MV-4-11 (cell line): ENCODE measurements at regions not wholly inside any gene's neighbourhood (a gene's known extent, or its start where the extent isn't known, plus 50 kb on each side); places are given as distances from the start of the nearest gene placed in this dataset.

ENCODE experiments used
- DNase-seq: peaks from one replicate; lab custom pipeline; 2025; lab: John Stamatoyannopoulos, UW

DNA sequence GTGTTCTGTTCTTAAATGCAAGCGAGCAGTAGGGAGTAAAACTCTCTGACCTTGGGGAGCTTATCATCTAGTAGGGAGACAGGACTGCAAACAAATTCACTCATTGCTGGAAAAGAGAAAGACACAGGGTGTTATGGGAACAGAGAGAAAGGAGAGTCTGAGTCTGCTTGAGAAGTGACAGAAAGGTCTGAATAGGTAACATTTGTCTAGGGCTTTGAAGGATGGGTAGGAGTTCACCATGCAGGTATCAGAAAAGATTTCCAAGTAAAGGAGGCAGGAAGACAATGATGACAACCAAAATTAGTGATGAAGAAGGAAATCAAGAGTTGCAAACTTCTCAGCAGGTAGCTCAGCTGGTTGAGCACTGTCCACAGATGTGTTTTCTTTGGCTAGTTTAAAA lies 93.6 kb upstream of the GPR139 start:
- DNase-seq: no peak

DNA sequence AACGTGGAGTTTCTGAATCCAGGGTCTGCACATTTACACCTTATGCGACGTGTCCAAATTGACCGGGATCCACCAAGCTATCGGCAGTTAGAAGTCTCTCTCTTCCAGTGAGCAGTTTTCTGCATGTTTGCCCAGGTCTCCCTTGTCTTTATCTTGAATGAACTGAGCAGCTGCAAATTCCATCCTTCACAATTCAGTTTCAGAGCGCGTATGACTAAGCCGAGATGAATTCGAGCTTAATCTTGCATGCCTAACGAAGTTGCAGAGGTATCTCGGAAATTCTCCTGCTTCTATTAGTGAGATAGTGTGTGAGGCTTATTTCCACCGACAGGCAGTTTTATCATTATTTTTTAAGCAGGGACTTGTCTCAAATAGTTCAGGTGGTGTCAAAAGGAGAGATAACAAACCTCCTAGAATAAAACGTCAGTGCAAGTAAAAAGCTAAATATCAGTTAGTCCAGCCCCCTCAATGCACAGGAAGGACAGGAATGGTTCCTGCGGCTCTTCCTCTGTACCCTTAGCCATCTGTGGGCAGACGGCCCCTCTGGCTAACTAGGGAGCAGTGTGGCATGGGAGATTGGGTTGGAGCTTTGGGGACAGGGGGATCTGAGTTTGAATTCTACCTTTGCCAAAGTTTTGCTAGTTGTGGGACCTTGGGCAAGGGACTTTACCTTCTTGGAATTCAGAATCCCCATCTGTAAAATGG lies 93.0 kb upstream of the GPR139 start:
- DNase-seq: no peak

DNA sequence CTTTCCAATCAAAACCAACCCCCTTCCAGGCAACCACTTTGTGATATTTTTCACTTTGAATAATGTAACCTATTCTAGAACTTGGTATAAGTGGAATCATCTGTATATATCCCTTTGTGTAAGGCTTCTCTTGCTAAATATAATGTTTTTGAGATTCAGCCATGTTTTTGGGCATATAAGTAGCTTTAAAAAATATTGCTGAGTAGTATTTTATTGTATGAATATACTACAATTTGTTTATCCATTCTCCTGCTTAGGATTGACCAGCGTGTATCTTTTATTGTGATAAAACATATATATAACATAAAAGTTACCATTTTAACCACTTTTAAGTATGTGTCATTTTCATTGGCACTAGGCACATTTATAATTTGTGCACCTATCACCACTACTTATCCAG lies 79.8 kb upstream of the GPR139 start:
- DNase-seq: no peak

DNA sequence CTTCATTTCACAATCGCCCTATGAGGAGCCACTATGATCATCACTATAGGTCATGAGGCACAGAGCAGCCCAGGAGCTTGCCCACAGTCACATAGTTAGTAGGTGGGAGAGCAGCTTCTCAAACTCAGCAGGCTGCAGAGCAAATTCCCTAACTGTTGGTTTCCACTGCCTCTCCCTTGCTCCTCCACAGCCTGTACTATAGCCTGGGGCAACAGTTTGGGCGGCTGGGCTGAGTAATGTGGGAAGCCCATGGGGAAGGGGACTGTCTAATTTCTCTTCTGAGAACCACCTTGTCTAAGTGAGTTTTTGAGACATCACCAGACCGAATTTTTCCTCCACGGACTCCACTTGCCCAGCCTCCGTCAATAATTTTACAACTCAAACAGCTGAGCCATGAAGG lies 73.4 kb upstream of the GPR139 start:
- DNase-seq: no peak

DNA sequence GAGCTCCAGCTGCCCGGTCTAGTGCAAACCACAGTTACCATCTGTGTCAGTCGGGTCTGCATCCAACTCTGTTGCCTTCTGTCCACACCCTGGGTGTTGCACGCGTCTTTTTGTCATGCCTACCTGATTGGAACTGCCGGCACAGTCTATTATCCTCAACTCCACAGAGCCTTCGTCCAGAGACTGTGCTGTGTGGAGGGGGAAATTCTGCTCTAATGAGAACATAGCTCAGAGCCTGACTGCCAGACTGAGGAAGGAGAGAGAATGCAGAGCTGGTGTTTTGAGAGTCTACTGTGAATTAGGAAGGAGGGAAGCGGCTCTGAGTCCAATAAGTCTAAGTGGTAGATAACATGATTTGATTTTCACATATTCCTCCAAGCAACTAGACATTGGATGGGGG lies 68.3 kb upstream of the GPR139 start:
- DNase-seq: no peak

DNA sequence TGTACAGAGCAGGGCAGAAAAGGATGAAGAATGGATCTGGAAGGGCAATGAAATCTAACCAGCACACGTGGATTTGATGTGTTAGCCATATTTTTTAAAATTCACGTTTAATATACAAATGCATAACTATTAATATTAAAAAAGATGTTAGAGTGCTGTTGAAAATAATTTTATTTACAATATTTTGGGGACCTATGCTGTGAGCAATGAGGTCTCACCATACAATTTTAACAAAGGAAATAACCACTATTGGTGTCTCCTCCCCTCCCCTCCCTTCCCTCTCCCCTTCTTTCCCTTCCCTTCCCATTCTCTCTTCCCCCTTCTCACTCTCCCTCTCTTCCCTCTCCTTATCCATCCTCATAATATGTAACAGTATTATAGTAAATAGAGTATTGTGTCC lies 64.2 kb upstream of the GPR139 start:
- no peak for DNase-seq

DNA sequence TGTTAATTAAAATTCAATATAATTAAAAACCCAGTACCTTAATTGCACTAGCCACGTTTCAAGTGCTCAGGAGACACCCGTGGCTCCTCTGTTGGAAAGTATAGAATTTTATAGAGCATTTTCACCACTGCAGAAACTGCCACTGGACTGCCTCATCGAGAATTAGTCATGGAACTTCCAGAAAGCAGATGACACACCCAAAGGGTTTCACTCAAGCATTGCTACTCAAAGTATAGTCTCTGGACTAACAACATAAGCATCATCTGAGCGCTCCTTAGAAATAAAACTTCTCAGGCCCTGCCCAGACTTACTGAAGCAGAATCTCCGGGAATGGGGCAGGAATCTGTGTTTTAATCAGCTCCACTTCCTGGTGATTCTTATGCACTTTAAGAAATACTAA lies 63.5 kb upstream of the GPR139 start:
- no peak for DNase-seq

DNA sequence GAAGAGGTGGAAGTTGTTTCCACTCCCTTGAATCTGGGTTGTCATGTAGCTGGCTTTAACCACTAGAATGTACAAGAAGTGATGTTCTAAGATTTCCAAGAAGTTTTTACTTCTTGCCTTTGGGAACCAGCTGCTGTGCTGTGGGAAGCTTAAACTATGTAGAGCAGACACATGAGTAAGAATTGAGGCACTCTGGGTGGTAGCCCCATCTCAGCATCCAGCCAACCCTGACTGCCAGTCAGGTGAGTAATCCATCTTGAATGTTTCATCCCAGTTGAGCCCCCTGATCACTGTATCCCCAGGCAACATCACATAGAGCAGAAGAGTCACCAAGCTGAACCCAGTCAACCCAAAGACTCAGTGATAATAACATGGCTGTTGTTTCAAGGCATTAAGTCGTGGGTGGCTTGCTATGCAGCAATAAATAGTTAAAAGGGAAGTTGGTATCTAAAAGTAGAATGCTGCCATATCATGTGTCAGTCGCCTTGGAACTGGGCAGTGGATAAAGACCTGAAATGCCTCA lies 62.8 kb upstream of the GPR139 start:
- no peak for DNase-seq

DNA sequence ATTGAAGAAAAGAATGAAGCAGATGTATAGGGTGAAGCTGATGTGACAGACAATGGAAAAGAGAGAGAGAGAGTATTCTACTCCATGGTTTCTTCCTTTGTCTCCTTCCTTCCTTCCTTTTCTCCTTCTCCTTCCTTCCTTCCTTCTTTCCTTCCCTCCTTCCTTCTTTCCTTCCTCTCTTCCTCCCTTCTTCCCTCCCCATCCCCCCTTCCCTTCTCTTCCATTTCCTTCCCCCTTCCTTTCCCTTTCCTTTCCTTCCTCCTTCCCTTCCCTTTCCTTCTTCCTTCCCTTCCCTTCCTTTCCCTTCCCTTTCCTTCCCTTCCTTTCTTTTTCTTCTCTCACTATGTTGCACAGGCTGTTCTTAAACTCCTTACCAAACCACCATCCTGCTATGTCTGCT lies 55.7 kb upstream of the GPR139 start:
- DNase-seq: no peak
